ENCODE measurements at regions not wholly inside any gene's neighbourhood (a gene's known extent, or its start where the extent isn't known, plus 50 kb on each side); places are given as distances from the start of the nearest gene placed in this dataset.

DNA sequence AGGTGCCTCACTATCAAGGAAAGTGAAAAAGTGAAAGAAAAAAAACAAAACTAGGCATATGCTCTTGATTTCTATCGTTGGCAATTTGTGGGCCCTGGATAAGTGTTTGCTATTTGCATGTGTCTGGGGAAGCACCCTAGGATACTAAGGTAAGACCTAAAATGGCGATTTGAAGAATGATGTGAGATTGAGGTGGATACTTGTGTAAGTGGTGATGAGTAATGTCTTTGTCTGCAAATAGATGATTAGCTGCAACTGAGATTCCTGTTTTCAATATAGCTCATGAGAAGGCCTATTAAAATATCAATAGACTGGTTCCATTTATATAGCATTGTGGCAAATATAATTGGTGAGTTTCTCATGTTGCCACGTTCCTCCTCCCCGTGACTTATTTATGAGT is 261.7 kb downstream of the NEDD1 start:
- no peak for DNase-seq
- Histone ChIP-seq H3K27ac (ENCODE audit: low read length, poor library complexity, severe bottlenecking) (no peak overlapping the region), H3K4me1 (ENCODE audit: control insufficient read depth, insufficient read depth, low read depth, low read length) (no peaks in the 10 kb centered on the region), H2AFZ (ENCODE audit: low read depth, low read length) (no peak overlapping the region), H3K18ac (ENCODE audit: low read depth in 1 of 2, low read length in 2 of 2) (no peak overlapping the region), H3K27me3 (ENCODE audit: control insufficient read depth in 1 of 2, insufficient read depth in 1 of 2, low read length in 2 of 2) (no peaks in the 10 kb centered on the region), H3K4me2 (ENCODE audit: low read length, poor library complexity, severe bottlenecking) (no peak overlapping the region), H2BK120ac (ENCODE audit: low read depth, low read length) (no peak overlapping the region), H4K91ac (ENCODE audit: low read length) (no peak overlapping the region), H3K14ac (ENCODE audit: low read length in 2 of 2) (no peak overlapping the region), H3K36me3 (ENCODE audit: control insufficient read depth in 1 of 2, insufficient read depth in 2 of 2, low read depth in 1 of 2, low read length in 2 of 2) (no peaks in the 10 kb centered on the region), H3K9me3 (ENCODE audit: control insufficient read depth, low read length) (no peaks in the 10 kb centered on the region), H4K8ac (ENCODE audit: low read length) (no peak overlapping the region), H3K9ac (ENCODE audit: low read length) (no peak overlapping the region), H3K4me3 (ENCODE audit: insufficient read depth in 1 of 2, low read depth in 1 of 2, low read length in 2 of 2) (no peak overlapping the region), H3K4ac (ENCODE audit: low read depth in 1 of 2, low read length in 2 of 2) (no peak overlapping the region), H3K79me1 (replicated peaks; ENCODE audit: low read length, poor library complexity, severe bottlenecking) (no peaks in the 10 kb centered on the region), H2BK5ac (ENCODE audit: low read depth, low read length, poor library complexity, severe bottlenecking) (no peak overlapping the region), H3K23ac (ENCODE audit: low read length in 2 of 2) (no peak overlapping the region), H2BK15ac (ENCODE audit: low read depth, poor library complexity, severe bottlenecking) (no peak overlapping the region), H2AK5ac (ENCODE audit: low read length, severe bottlenecking) (no peak overlapping the region), H2BK12ac (ENCODE audit: low read length in 2 of 2) (no peak overlapping the region)
- 70% methylated on average over 2 of the region's 4 CpGs for WGBS

DNA sequence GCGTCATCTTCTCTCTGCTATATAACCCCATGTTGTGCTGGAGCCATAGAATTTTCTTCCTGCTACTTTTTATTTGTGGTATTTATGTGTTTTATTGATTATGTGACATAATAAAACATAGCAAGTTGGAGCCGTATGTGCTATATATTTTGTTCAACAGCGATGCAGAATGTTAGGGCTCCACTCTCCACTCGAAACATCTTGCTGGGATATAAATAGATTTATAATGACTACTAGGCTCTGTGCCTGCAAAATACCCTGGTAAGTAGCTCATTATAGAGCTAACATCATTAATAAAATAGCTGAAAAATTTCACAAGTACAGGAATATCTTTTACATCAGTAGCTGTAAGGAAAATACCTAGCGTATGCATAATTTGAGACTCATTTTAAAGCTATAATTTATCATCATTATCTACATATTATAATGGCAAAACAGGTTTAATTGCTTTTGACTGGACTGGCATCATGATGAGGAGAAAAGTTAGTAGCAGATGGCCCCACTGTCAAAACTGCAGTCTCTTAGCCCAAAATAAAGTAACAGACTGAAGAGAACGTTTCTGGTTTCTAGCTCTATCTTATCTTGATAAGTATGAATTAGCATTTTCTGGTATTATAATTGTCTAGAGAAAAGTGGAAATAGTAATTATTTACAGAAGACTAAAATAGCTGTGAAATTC is 263.0 kb downstream of the NEDD1 start:
- Histone ChIP-seq H3K23ac (ENCODE audit: low read length in 2 of 2) (no peak overlapping the region), H3K4me2 (ENCODE audit: low read length, poor library complexity, severe bottlenecking) (no peak overlapping the region), H3K4me1 (ENCODE audit: control insufficient read depth, insufficient read depth, low read depth, low read length) (no peaks in the 10 kb centered on the region), H3K79me1 (replicated peaks; ENCODE audit: low read length, poor library complexity, severe bottlenecking) (no peaks in the 10 kb centered on the region), H3K36me3 (ENCODE audit: control insufficient read depth in 1 of 2, insufficient read depth in 2 of 2, low read depth in 1 of 2, low read length in 2 of 2) (no peaks in the 10 kb centered on the region), H3K14ac (ENCODE audit: low read length in 2 of 2) (no peak overlapping the region), H3K27me3 (ENCODE audit: control insufficient read depth in 1 of 2, insufficient read depth in 1 of 2, low read length in 2 of 2) (no peaks in the 10 kb centered on the region), H2BK5ac (ENCODE audit: low read depth, low read length, poor library complexity, severe bottlenecking) (no peak overlapping the region), H3K9ac (ENCODE audit: low read length) (no peak overlapping the region), H4K91ac (ENCODE audit: low read length) (no peak overlapping the region), H4K8ac (ENCODE audit: low read length) (no peak overlapping the region), H2BK120ac (ENCODE audit: low read depth, low read length) (no peak overlapping the region), H3K27ac (ENCODE audit: low read length, poor library complexity, severe bottlenecking) (no peak overlapping the region), H2AK5ac (ENCODE audit: low read length, severe bottlenecking) (no peak overlapping the region), H3K4me3 (ENCODE audit: insufficient read depth in 1 of 2, low read depth in 1 of 2, low read length in 2 of 2) (no peak overlapping the region), H3K4ac (ENCODE audit: low read depth in 1 of 2, low read length in 2 of 2) (no peak overlapping the region), H2BK12ac (ENCODE audit: low read length in 2 of 2) (no peak overlapping the region), H3K9me3 (ENCODE audit: control insufficient read depth, low read length) (no peaks in the 10 kb centered on the region), H2AFZ (ENCODE audit: low read depth, low read length) (no peak overlapping the region), H2BK15ac (ENCODE audit: low read depth, poor library complexity, severe bottlenecking) (no peak overlapping the region), H3K18ac (ENCODE audit: low read depth in 1 of 2, low read length in 2 of 2) (no peak overlapping the region)
- no peak for DNase-seq
- 96% methylated on average over 3 of the region's 6 CpGs for WGBS

DNA sequence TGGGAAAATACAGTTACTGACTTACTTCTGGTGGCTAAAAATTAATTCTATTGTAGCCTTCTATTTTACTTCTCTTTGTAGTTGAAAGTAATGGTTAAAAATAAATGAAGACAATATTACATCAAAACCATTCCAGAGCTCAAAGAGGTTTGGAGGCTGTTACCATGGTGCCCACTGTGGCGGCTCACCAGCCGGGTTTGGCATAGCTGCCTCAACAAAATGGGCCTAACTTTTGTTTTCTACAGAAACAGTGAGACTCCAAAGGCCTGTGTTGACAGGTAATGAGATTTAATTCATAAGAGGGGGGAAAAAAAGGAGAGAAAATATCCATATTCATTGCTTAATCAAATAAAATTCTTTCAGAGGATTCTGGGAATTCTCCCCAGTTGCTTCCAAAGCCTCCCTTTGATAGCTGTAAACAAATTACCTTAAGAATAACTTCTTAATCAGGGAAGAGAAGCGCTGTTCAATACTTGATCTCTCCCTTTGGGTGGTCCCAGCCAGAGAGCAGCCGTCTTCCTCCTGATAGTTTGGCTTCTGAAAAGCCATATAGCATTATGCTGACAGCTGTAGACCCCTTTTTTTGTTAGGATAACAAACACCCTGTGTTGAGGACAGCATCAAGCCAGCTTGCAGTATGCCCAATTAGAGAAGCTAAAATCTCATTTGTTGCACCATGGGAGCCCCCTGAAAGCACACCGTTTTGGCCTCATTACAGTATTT is 266.8 kb downstream of the NEDD1 start:
- H3K27ac ChIP-seq (ENCODE audit: low read length, poor library complexity, severe bottlenecking), result no peak overlapping the region
- no peak overlapping the region for H3K9ac ChIP-seq (ENCODE audit: low read length)
- no peak for DNase-seq
- H2BK12ac ChIP-seq (ENCODE audit: low read length in 2 of 2), result no peak overlapping the region
- H2AFZ ChIP-seq (ENCODE audit: low read depth, low read length), result no peak overlapping the region
- H3K18ac ChIP-seq (ENCODE audit: low read depth in 1 of 2, low read length in 2 of 2), result no peak overlapping the region
- H3K79me1 ChIP-seq (replicated peaks; ENCODE audit: low read length, poor library complexity, severe bottlenecking), result no peaks in the 10 kb centered on the region
- no peak overlapping the region for H4K91ac ChIP-seq (ENCODE audit: low read length)
- no peak overlapping the region for H3K14ac ChIP-seq (ENCODE audit: low read length in 2 of 2)
- H3K4me2 ChIP-seq (ENCODE audit: low read length, poor library complexity, severe bottlenecking), result no peak overlapping the region
- no peak overlapping the region for H3K4me3 ChIP-seq (ENCODE audit: insufficient read depth in 1 of 2, low read depth in 1 of 2, low read length in 2 of 2)
- no peak overlapping the region for H3K23ac ChIP-seq (ENCODE audit: low read length in 2 of 2)
- no peaks in the 10 kb centered on the region for H3K27me3 ChIP-seq (ENCODE audit: control insufficient read depth in 1 of 2, insufficient read depth in 1 of 2, low read length in 2 of 2)
- H3K36me3 ChIP-seq (ENCODE audit: control insufficient read depth in 1 of 2, insufficient read depth in 2 of 2, low read depth in 1 of 2, low read length in 2 of 2), result no peaks in the 10 kb centered on the region
- H4K8ac ChIP-seq (ENCODE audit: low read length), result no peak overlapping the region
- no peak overlapping the region for H2BK15ac ChIP-seq (ENCODE audit: low read depth, poor library complexity, severe bottlenecking)
- peak overlapping the region; percentile 65 for H2AK5ac ChIP-seq (ENCODE audit: low read length, severe bottlenecking)
- no peak overlapping the region for H2BK5ac ChIP-seq (ENCODE audit: low read depth, low read length, poor library complexity, severe bottlenecking)
- no peak overlapping the region for H3K4ac ChIP-seq (ENCODE audit: low read depth in 1 of 2, low read length in 2 of 2)
- WGBS, result 63% methylated on average over 4 of the region's 5 CpGs
- no peaks in the 10 kb centered on the region for H3K9me3 ChIP-seq (ENCODE audit: control insufficient read depth, low read length)
- peaks cover 2% of the 10 kb centered on the region for H3K4me1 ChIP-seq (ENCODE audit: control insufficient read depth, insufficient read depth, low read depth, low read length)
- H2BK120ac ChIP-seq (ENCODE audit: low read depth, low read length), result no peak overlapping the region

DNA sequence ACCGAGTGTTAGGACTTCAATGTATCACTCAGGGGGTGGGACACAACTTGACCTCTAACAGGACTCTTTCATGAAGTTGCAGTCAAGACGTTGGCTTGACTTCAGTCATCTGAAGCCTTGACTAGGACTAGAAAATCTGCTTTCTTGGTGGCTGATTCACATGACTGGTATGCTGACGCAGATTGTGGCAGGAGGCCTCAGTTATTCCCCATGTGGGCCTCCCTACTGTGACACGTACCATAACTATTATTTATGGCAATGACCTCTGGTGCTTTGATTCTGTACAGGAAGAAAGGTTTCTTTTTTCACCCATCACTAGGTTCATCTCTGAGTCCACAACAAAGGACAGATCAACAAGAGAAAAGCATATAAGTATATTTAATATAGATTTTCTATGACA is 270.4 kb downstream of the NEDD1 start:
- Histone ChIP-seq H2BK5ac (ENCODE audit: low read depth, low read length, poor library complexity, severe bottlenecking) (peak overlapping the region; percentile 1), H3K4me3 (ENCODE audit: insufficient read depth in 1 of 2, low read depth in 1 of 2, low read length in 2 of 2) (no peak overlapping the region), H3K4me1 (ENCODE audit: control insufficient read depth, insufficient read depth, low read depth, low read length) (peaks cover 5% of the 10 kb centered on the region), H3K9me3 (ENCODE audit: control insufficient read depth, low read length) (peaks cover 4% of the 10 kb centered on the region), H3K79me1 (replicated peaks; ENCODE audit: low read length, poor library complexity, severe bottlenecking) (no peaks in the 10 kb centered on the region), H4K91ac (ENCODE audit: low read length) (no peak overlapping the region), H2BK15ac (ENCODE audit: low read depth, poor library complexity, severe bottlenecking) (no peak overlapping the region), H3K4ac (ENCODE audit: low read depth in 1 of 2, low read length in 2 of 2) (no peak overlapping the region), H4K8ac (ENCODE audit: low read length) (no peak overlapping the region), H2BK12ac (ENCODE audit: low read length in 2 of 2) (no peak overlapping the region), H3K23ac (ENCODE audit: low read length in 2 of 2) (no peak overlapping the region), H3K36me3 (ENCODE audit: control insufficient read depth in 1 of 2, insufficient read depth in 2 of 2, low read depth in 1 of 2, low read length in 2 of 2) (no peaks in the 10 kb centered on the region), H2BK120ac (ENCODE audit: low read depth, low read length) (no peak overlapping the region), H3K18ac (ENCODE audit: low read depth in 1 of 2, low read length in 2 of 2) (no peak overlapping the region), H2AFZ (ENCODE audit: low read depth, low read length) (no peak overlapping the region), H3K27ac (ENCODE audit: low read length, poor library complexity, severe bottlenecking) (peak overlapping the region; percentile 77), H3K4me2 (ENCODE audit: low read length, poor library complexity, severe bottlenecking) (no peak overlapping the region), H2AK5ac (ENCODE audit: low read length, severe bottlenecking) (no peak overlapping the region), H3K14ac (ENCODE audit: low read length in 2 of 2) (no peak overlapping the region), H3K9ac (ENCODE audit: low read length) (no peak overlapping the region), H3K27me3 (ENCODE audit: control insufficient read depth in 1 of 2, insufficient read depth in 1 of 2, low read length in 2 of 2) (no peaks in the 10 kb centered on the region)
- DNase-seq, result peak; percentile 29
- 68% methylated on average over 3 of the region's 4 CpGs for WGBS
